ENCODE measurements at regions not wholly inside any gene's neighbourhood (a gene's known extent, or its start where the extent isn't known, plus 50 kb on each side); places are given as distances from the start of the nearest gene placed in this dataset.
"Not testable (repeated sequence)": the region's sequence is repeated elsewhere in the genome, so short reads cannot be mapped to it uniquely, and the experiment has no call there.

- not testable (repeated sequence) for H3K9me3 ChIP-seq (ENCODE audit: low read depth); H3K4me3 ChIP-seq; H3K27me3 ChIP-seq; DNase-seq (ENCODE audit: low read depth in 1 of 2, low spot score in 1 of 2); H3K27ac ChIP-seq; H3K36me3 ChIP-seq; H3K4me1 ChIP-seq (ENCODE audit: low read depth)
Observed at GRCh38 chr15:24488164-24488907, 187.2 kb upstream of the NPAP1 start.

GRCh38 chr15:24505216-24505615, 170.4 kb upstream of the NPAP1 start:
- not testable (repeated sequence) for DNase-seq (ENCODE audit: low read depth in 1 of 2, low spot score in 1 of 2); H3K4me1 ChIP-seq (ENCODE audit: low read depth); H3K9me3 ChIP-seq (ENCODE audit: low read depth); H3K4me3 ChIP-seq; H3K27ac ChIP-seq; H3K27me3 ChIP-seq; H3K36me3 ChIP-seq

- not testable (repeated sequence) for H3K27ac ChIP-seq; H3K4me3 ChIP-seq; H3K4me1 ChIP-seq (ENCODE audit: low read depth); H3K9me3 ChIP-seq (ENCODE audit: low read depth); H3K36me3 ChIP-seq; H3K27me3 ChIP-seq; DNase-seq (ENCODE audit: low read depth in 1 of 2, low spot score in 1 of 2)
Observed at GRCh38 chr15:24509714-24510113, 165.9 kb upstream of the NPAP1 start.

GRCh38 chr15:24511598-24511997, 164.0 kb upstream of the NPAP1 start:
- not testable (repeated sequence) for DNase-seq (ENCODE audit: low read depth in 1 of 2, low spot score in 1 of 2); H3K36me3 ChIP-seq; H3K27me3 ChIP-seq; H3K27ac ChIP-seq; H3K9me3 ChIP-seq (ENCODE audit: low read depth); H3K4me3 ChIP-seq; H3K4me1 ChIP-seq (ENCODE audit: low read depth)

DNA sequence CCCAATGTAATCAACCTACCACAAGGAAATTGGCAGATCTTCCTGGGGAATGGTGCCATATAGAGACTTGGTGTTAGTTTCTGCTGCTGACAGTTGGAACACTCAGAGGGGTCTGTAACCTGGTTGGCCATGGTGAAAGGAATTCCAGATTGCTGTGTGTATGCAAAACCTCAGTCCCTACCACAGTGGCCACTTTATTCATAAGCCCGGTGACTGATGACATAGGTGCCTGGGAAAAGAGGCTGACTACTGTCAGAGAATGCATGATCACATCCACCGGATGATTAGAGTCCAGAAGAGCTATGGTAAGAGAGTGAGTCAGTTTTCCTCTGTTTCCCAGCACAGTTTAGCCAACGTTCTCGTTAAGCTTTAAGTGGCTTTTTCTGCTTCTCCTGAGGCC, 156.8 kb upstream of the NPAP1 start:
- DNase-seq (ENCODE audit: low read depth in 1 of 2, low spot score in 1 of 2); H3K27ac ChIP-seq; H3K9me3 ChIP-seq (ENCODE audit: low read depth); H3K27me3 ChIP-seq; H3K4me1 ChIP-seq (ENCODE audit: low read depth); H3K4me3 ChIP-seq; H3K36me3 ChIP-seq: not testable (repeated sequence)

DNA sequence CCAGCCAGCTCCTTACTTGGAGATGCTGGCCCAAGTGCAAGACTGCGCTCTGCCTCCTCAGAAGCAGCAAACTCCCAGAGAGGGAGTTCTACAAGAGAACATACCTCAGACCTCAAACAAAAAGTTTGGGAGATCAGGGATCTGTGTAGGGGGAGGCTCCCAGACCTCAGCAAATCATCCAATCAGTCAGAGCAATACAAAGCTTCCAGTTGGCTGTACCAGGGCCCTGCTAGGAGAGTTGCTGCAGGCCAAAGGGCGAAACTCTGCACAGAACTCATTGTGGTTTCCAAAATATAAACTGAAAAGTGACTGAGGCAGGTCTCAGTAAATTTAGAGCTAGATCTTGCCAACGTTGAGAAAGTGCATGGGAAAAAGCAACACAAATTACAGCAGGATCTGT, 144.3 kb upstream of the NPAP1 start:
- not testable (repeated sequence) for H3K27ac ChIP-seq; H3K27me3 ChIP-seq; H3K4me1 ChIP-seq (ENCODE audit: low read depth); H3K4me3 ChIP-seq; DNase-seq (ENCODE audit: low read depth in 1 of 2, low spot score in 1 of 2); H3K9me3 ChIP-seq (ENCODE audit: low read depth); H3K36me3 ChIP-seq

GRCh38 chr15:24534032-24534431, 141.5 kb upstream of the NPAP1 start:
- not testable (repeated sequence) for DNase-seq (ENCODE audit: low read depth in 1 of 2, low spot score in 1 of 2); H3K27ac ChIP-seq; H3K9me3 ChIP-seq (ENCODE audit: low read depth); H3K4me3 ChIP-seq; H3K4me1 ChIP-seq (ENCODE audit: low read depth); H3K36me3 ChIP-seq; H3K27me3 ChIP-seq

DNA sequence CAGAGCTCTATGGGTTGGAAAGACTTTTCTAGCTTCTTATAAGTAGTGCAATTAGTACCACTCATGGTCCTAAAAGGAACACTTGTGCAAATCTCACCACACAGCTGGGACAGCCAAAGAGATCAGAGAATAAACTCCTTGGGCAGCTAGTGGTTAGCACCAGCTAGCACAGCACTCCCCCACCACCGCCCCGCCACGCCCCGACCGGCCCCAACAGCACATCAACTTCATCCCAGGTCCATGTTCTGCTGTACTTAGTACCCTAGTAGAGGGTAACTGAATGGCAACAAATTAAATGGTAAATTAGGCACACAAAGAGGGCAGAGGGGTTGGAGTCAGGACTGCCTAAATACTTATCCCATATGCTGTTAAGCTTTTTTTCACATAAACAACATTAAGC, 118.3 kb upstream of the NPAP1 start:
- not testable (repeated sequence) for DNase-seq (ENCODE audit: low read depth in 1 of 2, low spot score in 1 of 2); H3K36me3 ChIP-seq; H3K27me3 ChIP-seq; H3K4me3 ChIP-seq; H3K4me1 ChIP-seq (ENCODE audit: low read depth); H3K27ac ChIP-seq; H3K9me3 ChIP-seq (ENCODE audit: low read depth)

- Histone ChIP-seq H3K27me3 (no peaks in the 10 kb centered on the region), H3K27ac (no peak overlapping the region), H3K4me3 (no peak overlapping the region), H3K4me1 (ENCODE audit: low read depth) (no peaks in the 10 kb centered on the region), H3K9me3 (ENCODE audit: low read depth) (no peaks in the 10 kb centered on the region), H3K36me3 (no peaks in the 10 kb centered on the region)
- DNase-seq (ENCODE audit: low read depth in 1 of 2, low spot score in 1 of 2) = no peak
- TF ChIP-seq, protein P1, sequence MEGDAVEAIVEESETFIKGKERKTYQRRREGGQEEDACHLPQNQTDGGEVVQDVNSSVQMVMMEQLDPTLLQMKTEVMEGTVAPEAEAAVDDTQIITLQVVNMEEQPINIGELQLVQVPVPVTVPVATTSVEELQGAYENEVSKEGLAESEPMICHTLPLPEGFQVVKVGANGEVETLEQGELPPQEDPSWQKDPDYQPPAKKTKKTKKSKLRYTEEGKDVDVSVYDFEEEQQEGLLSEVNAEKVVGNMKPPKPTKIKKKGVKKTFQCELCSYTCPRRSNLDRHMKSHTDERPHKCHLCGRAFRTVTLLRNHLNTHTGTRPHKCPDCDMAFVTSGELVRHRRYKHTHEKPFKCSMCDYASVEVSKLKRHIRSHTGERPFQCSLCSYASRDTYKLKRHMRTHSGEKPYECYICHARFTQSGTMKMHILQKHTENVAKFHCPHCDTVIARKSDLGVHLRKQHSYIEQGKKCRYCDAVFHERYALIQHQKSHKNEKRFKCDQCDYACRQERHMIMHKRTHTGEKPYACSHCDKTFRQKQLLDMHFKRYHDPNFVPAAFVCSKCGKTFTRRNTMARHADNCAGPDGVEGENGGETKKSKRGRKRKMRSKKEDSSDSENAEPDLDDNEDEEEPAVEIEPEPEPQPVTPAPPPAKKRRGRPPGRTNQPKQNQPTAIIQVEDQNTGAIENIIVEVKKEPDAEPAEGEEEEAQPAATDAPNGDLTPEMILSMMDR (IDR thresholded peaks at IDR 0.05; ENCODE audit: low read depth, low read length) = no peak
Observed at GRCh38 chr15:24607636-24608035, 67.9 kb upstream of the NPAP1 start.

- no peaks in the 10 kb centered on the region for H3K9me3 ChIP-seq (ENCODE audit: low read depth)
- no peak overlapping the region for H3K4me3 ChIP-seq
- H3K36me3 ChIP-seq = no peaks in the 10 kb centered on the region
- TF ChIP-seq, protein P1 (IDR thresholded peaks at IDR 0.05; ENCODE audit: low read depth, low read length) = no peak
- H3K27ac ChIP-seq = no peak overlapping the region
- no peaks in the 10 kb centered on the region for H3K4me1 ChIP-seq (ENCODE audit: low read depth)
- no peak for DNase-seq (ENCODE audit: low read depth in 1 of 2, low spot score in 1 of 2)
- no peaks in the 10 kb centered on the region for H3K27me3 ChIP-seq
Observed at GRCh38 chr15:24617646-24618045, 57.9 kb upstream of the NPAP1 start.
